ENCODE measurements at regions not wholly inside any gene's neighbourhood (a gene's known extent, or its start where the extent isn't known, plus 50 kb on each side); places are given as distances from the start of the nearest gene placed in this dataset.

- no peak overlapping the region for H3K27ac ChIP-seq (replicated peaks)
- TF ChIP-seq GABPA (IDR thresholded peaks at IDR 0.05; ENCODE audit: low read depth) (no peak), CTCF (IDR thresholded peaks at IDR 0.05; ENCODE audit: insufficient read depth, low read length) (no peak), REST (IDR thresholded peaks at IDR 0.05; ENCODE audit: insufficient replicate concordance, low read depth) (no peak), POLR2AphosphoS5 (IDR thresholded peaks at IDR 0.05; ENCODE audit: low read depth) (no peak), SPI1 (IDR thresholded peaks at IDR 0.05; ENCODE audit: borderline replicate concordance, low read depth) (no peak)
- peaks cover 2% of the 10 kb centered on the region for H3K27me3 ChIP-seq (ENCODE audit: insufficient read depth, poor library complexity, severe bottlenecking)
- no peak overlapping the region for H3K4me3 ChIP-seq (replicated peaks; ENCODE audit: insufficient read depth, low read length)
- DNase-seq (ENCODE audit: low read depth in 1 of 2, low spot score in 1 of 2): no peak
These were observed 126.0 kb upstream of the IL12B start for GRCh38 chr5:159456261-159456660.

GRCh38 chr5:159456722-159457465 is 126.6 kb upstream of the IL12B start:
- Histone ChIP-seq H3K4me3 (replicated peaks; ENCODE audit: insufficient read depth, low read length) (no peak overlapping the region), H3K27ac (replicated peaks) (no peak overlapping the region), H3K27me3 (ENCODE audit: insufficient read depth, poor library complexity, severe bottlenecking) (peaks cover 2% of the 10 kb centered on the region)
- no peak for DNase-seq (ENCODE audit: low read depth in 1 of 2, low spot score in 1 of 2)
- TF ChIP-seq POLR2AphosphoS5 (IDR thresholded peaks at IDR 0.05; ENCODE audit: low read depth): no peak

GRCh38 chr5:159458217-159458711 is 128.0 kb upstream of the IL12B start:
- Histone ChIP-seq H3K4me3 (replicated peaks; ENCODE audit: insufficient read depth, low read length) (no peak overlapping the region), H3K27me3 (ENCODE audit: insufficient read depth, poor library complexity, severe bottlenecking) (peaks cover 2% of the 10 kb centered on the region), H3K27ac (replicated peaks) (no peak overlapping the region)
- no peak for DNase-seq (ENCODE audit: low read depth in 1 of 2, low spot score in 1 of 2)
- TF ChIP-seq CTCF (IDR thresholded peaks at IDR 0.05; ENCODE audit: insufficient read depth, low read length) (no peak), SPI1 (IDR thresholded peaks at IDR 0.05; ENCODE audit: borderline replicate concordance, low read depth) (peak; percentile 39; the same call in 1 of the 2 replicates)

GRCh38 chr5:159459132-159459627 is 128.9 kb upstream of the IL12B start:
- H3K4me3 ChIP-seq (replicated peaks; ENCODE audit: insufficient read depth, low read length): no peak overlapping the region
- DNase-seq (ENCODE audit: low read depth in 1 of 2, low spot score in 1 of 2): no peak
- TF ChIP-seq POLR2AphosphoS5 (IDR thresholded peaks at IDR 0.05; ENCODE audit: low read depth): no peak
- no peak for TF ChIP-seq SPI1 (IDR thresholded peaks at IDR 0.05; ENCODE audit: borderline replicate concordance, low read depth)
- TF ChIP-seq CTCF (IDR thresholded peaks at IDR 0.05; ENCODE audit: insufficient read depth, low read length): no peak
- TF ChIP-seq REST (IDR thresholded peaks at IDR 0.05; ENCODE audit: insufficient replicate concordance, low read depth): no peak
- no peak for TF ChIP-seq GABPA (IDR thresholded peaks at IDR 0.05; ENCODE audit: low read depth)

More at GRCh38 chr5:159459132-159459627, 128.9 kb upstream of the IL12B start:
- Histone ChIP-seq H3K27ac (replicated peaks) (no peak overlapping the region), H3K27me3 (ENCODE audit: insufficient read depth, poor library complexity, severe bottlenecking) (peaks cover 5% of the 10 kb centered on the region)
